ENCODE measurements at regions not wholly inside any gene's neighbourhood (a gene's known extent, or its start where the extent isn't known, plus 50 kb on each side); places are given as distances from the start of the nearest gene placed in this dataset.
A peak's percentile ranks its signal among the peaks of the same experiment; 100 is the strongest.

DNA sequence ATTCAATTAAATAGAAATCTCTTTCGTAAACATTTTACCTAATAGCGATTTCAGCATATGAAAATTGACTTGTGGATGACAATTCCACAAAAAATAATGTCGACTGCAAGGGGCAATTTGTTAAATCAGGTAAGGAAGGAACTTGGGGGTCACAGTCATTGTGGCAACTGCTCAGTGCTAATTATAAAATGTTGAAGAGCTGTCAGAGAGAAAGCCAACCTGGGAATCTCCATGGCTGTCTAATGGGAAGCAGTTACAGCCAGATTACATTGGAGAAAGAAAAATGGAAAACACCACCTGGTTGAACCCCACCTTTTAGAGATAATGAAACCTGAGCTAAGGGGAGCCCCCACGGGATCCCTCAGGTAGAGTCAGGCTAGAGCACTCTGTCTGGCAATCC lies 373.9 kb downstream of the FOXO1 start:
- H3K36me3 Mint-ChIP-seq, result peaks cover 0 to 8% (median 6%) of the 10 kb centered on the region in 5 donors
- no peak for DNase-seq
- no peak overlapping the region for H3K27ac Mint-ChIP-seq
- H3K4me1 Mint-ChIP-seq, result peaks cover 3 to 16% (median 7%) of the 10 kb centered on the region in 7 donors
- ChIA-PET CTCF (interaction anchor here (1.1 kb wide), 1 partner anchor 391 kb away, joined by 3 read pairs; no protein-coding TSS in a partner anchor), POLR2A (interaction anchor here (1.1 kb wide), 1 partner anchor 223 kb away, joined by 5 read pairs; no protein-coding TSS in a partner anchor)
- H3K4me1 ChIP-seq (ENCODE audit: control insufficient read depth in 2 of 2, insufficient read depth in 2 of 2, low read length in 2 of 2), result no peaks in the 10 kb centered on the region
- no peaks in the 10 kb centered on the region for H3K36me3 ChIP-seq (ENCODE audit: control insufficient read depth in 2 of 3, insufficient read depth in 3 of 3, low read length in 3 of 3)
- intact Hi-C loops (cut with micrococcal nuclease), result no loop called here
- H3K27me3 ChIP-seq (ENCODE audit: control insufficient read depth in 2 of 2, insufficient read depth in 2 of 2, low read length in 2 of 2), result no peaks in the 10 kb centered on the region
- no peak overlapping the region for H3K4me3 ChIP-seq (ENCODE audit: low read length)
- ATAC-seq, result no peak
- H3K9me3 Mint-ChIP-seq, result peaks cover 0 to 24% (median 9%) of the 10 kb centered on the region in 11 donors
- H3K9me3 ChIP-seq (ENCODE audit: control insufficient read depth in 2 of 3, low read length in 3 of 3), result peaks cover 0 to 3% (median 0%) of the 10 kb centered on the region in 3 experiments
- no peak overlapping the region for H3K27ac ChIP-seq (ENCODE audit: low read depth, low read length)
- no peak overlapping the region for H3K4me3 Mint-ChIP-seq
- no peaks in the 10 kb centered on the region for H3K27me3 Mint-ChIP-seq

DNA sequence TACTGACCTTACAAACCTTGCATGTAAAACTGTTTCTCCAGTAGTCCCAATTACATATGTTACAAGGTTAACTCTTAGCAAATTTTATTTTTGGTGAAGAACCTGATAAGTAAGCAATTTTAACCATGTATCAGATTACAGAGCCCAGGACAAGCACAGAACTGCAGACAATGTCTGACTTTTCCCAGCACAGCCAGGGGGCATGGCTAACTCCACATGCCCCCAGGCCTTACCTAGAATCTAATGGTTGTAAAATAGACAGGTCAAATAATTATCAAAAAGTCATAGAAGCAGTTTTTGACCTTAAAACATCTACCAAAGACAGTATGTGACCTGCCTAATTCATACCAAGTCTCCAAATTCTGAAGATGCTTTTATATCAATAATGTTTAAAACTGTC lies 364.1 kb downstream of the FOXO1 start:
- no peak for DNase-seq
- intact Hi-C loops (cut with micrococcal nuclease), result no loop called here
- no peaks in the 10 kb centered on the region for H3K36me3 ChIP-seq (ENCODE audit: control insufficient read depth in 2 of 3, insufficient read depth in 3 of 3, low read length in 3 of 3)
- Mint-ChIP-seq H3K4me3 (no peak overlapping the region), H3K9me3 (peaks cover 0 to 46% (median 24%) of the 10 kb centered on the region in 11 donors), H3K36me3 (peaks cover 15 to 35% (median 18%) of the 10 kb centered on the region in 5 donors), H3K27me3 (no peaks in the 10 kb centered on the region), H3K27ac (no peak overlapping the region), H3K4me1 (peaks cover 0 to 27% (median 15%) of the 10 kb centered on the region in 7 donors)
- H3K27ac ChIP-seq (ENCODE audit: low read depth, low read length), result no peak overlapping the region
- no peak for ATAC-seq
- H3K4me3 ChIP-seq (ENCODE audit: low read length), result no peak overlapping the region
- ChIA-PET POLR2A (interaction anchor here (0.9 to 1.2 kb wide), 2 partner anchors 9 to 25 kb away, joined by 3 read pairs; no protein-coding TSS in a partner anchor), CTCF (no interaction called here)
- peaks cover 0 to 5% (median 0%) of the 10 kb centered on the region in 3 experiments for H3K9me3 ChIP-seq (ENCODE audit: control insufficient read depth in 2 of 3, low read length in 3 of 3)
- H3K4me1 ChIP-seq (ENCODE audit: control insufficient read depth in 2 of 2, insufficient read depth in 2 of 2, low read length in 2 of 2), result no peaks in the 10 kb centered on the region
- no peaks in the 10 kb centered on the region for H3K27me3 ChIP-seq (ENCODE audit: control insufficient read depth in 2 of 2, insufficient read depth in 2 of 2, low read length in 2 of 2)

- H3K36me3 ChIP-seq (ENCODE audit: control insufficient read depth in 2 of 3, insufficient read depth in 3 of 3, low read length in 3 of 3), result no peaks in the 10 kb centered on the region
- intact Hi-C loops (cut with micrococcal nuclease), result no loop called here
- Mint-ChIP-seq H3K4me3 (no peak overlapping the region), H3K27ac (no peak overlapping the region), H3K4me1 (peaks cover 0 to 44% (median 29%) of the 10 kb centered on the region in 7 donors), H3K9me3 (peaks cover 0 to 49% (median 19%) of the 10 kb centered on the region in 11 donors), H3K36me3 (peaks cover 15 to 37% (median 18%) of the 10 kb centered on the region in 5 donors), H3K27me3 (no peaks in the 10 kb centered on the region)
- peaks cover 0 to 5% (median 0%) of the 10 kb centered on the region in 3 experiments for H3K9me3 ChIP-seq (ENCODE audit: control insufficient read depth in 2 of 3, low read length in 3 of 3)
- ATAC-seq (no peak), DNase-seq (no peak)
- H3K4me3 ChIP-seq (ENCODE audit: low read length), result no peak overlapping the region
- ChIA-PET POLR2A (interaction anchor here (1.1 to 1.7 kb wide), 3 partner anchors 9 to 130 kb away, joined by 3 to 5 read pairs (median 5); no protein-coding TSS in a partner anchor), CTCF (interaction anchor here (0.8 kb wide), 1 partner anchor 536 kb away, joined by 3 read pairs; no protein-coding TSS in a partner anchor)
- no peaks in the 10 kb centered on the region for H3K27me3 ChIP-seq (ENCODE audit: control insufficient read depth in 2 of 2, insufficient read depth in 2 of 2, low read length in 2 of 2)
- no peak overlapping the region for H3K27ac ChIP-seq (ENCODE audit: low read depth, low read length)
- H3K4me1 ChIP-seq (ENCODE audit: control insufficient read depth in 2 of 2, insufficient read depth in 2 of 2, low read length in 2 of 2), result no peaks in the 10 kb centered on the region
Measured at GRCh38 chr13:40304391-40304790, 362.1 kb downstream of the FOXO1 start.

- ATAC-seq (no peak), DNase-seq (peak in 1 of 9 donors; percentile 41)
- Mint-ChIP-seq H3K27me3 (no peaks in the 10 kb centered on the region), H3K36me3 (peaks cover 9 to 26% (median 14%) of the 10 kb centered on the region in 5 donors), H3K4me3 (no peak overlapping the region), H3K27ac (no peak overlapping the region), H3K9me3 (peaks cover 0 to 34% (median 12%) of the 10 kb centered on the region in 11 donors), H3K4me1 (peaks cover 2 to 40% (median 25%) of the 10 kb centered on the region in 7 donors)
- Histone ChIP-seq H3K4me3 (ENCODE audit: low read length) (no peak overlapping the region), H3K27me3 (ENCODE audit: control insufficient read depth in 2 of 2, insufficient read depth in 2 of 2, low read length in 2 of 2) (no peaks in the 10 kb centered on the region), H3K4me1 (ENCODE audit: control insufficient read depth in 2 of 2, insufficient read depth in 2 of 2, low read length in 2 of 2) (no peaks in the 10 kb centered on the region), H3K36me3 (ENCODE audit: control insufficient read depth in 2 of 3, insufficient read depth in 3 of 3, low read length in 3 of 3) (no peaks in the 10 kb centered on the region), H3K27ac (ENCODE audit: low read depth, low read length) (no peak overlapping the region), H3K9me3 (ENCODE audit: control insufficient read depth in 2 of 3, low read length in 3 of 3) (peaks cover 0 to 5% (median 0%) of the 10 kb centered on the region in 3 experiments)
- CTCF ChIA-PET, result no interaction called here
- intact Hi-C loops (cut with micrococcal nuclease), result no loop called here
- POLR2A ChIA-PET, result no interaction called here
Measured at GRCh38 chr13:40306817-40307216, 359.6 kb downstream of the FOXO1 start.

DNA sequence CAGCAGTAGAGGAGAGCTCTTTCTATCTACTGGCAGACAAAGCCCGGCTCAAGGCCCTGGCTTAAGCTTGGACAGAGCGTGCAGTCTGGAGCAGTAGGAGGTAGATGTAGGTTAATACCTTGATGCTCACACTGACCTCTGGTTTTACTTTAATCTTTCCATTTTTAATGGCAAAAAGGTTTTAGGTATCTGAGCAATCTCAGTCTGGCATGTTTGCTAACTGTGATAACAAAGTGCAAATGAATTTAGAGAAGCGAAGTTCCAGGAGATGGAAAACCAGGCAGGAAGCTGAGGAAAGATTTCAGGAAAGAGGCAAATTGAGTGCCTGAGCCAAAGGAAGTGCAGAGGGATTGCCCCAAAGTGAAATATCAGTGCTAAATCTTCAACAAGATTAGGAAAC lies 356.6 kb downstream of the FOXO1 start:
- no peak for ATAC-seq
- intact Hi-C loops (cut with micrococcal nuclease), result no loop called here

DNA sequence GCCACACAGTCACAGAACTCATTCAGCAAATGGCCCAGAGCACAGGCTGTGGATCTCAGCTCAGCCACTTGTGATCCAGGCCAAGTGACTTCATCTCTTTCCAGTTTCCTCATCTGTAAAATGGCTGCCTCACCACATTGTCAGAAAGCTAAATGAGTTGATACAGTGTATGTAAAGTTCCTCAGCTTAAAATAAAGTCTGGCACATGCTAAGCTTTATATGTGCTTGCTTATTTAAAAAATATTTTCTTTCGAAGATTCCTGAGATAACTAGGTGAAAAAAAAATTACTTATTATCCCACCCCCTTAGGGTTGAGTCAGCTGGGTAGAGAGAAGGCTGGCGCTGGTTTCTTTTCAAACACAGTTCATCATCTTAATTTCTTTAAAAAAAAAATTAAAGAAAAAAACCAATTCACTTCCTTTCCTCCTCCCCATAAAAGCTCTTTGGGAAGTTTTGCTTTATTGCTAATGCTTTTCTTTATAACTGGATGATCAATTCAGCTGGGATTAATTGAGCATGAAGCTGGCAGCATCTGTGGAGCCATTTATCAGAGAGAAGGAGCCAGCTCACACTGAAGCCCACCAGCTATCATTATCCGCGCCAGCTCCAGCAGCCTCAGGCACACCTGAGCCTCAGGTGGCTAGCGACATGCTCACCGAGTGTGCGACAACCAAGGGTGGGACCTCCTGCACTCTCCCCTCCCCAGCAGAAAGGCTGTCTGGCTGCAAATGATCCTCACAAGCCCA lies 354.9 kb downstream of the FOXO1 start:
- no peaks in the 10 kb centered on the region for H3K27me3 Mint-ChIP-seq
- DNase-seq (no peak), ATAC-seq (no peak)
- H3K4me1 Mint-ChIP-seq, result peaks cover 23 to 68% (median 62%) of the 10 kb centered on the region in 7 donors
- peaks cover 0 to 15% (median 3%) of the 10 kb centered on the region in 11 donors for H3K9me3 Mint-ChIP-seq
- H3K36me3 Mint-ChIP-seq, result peaks cover 0 to 11% (median 0%) of the 10 kb centered on the region in 5 donors
- ChIA-PET CTCF (interaction anchor here (0.6 kb wide), 1 partner anchor 314 kb away, joined by 3 read pairs; no protein-coding TSS in a partner anchor), POLR2A (interaction anchor here (0.7 kb wide), 2 partner anchors 9 to 105 kb away, joined by 3 to 5 read pairs; no protein-coding TSS in a partner anchor)
- Histone ChIP-seq H3K9me3 (ENCODE audit: control insufficient read depth in 2 of 3, low read length in 3 of 3) (no peaks in the 10 kb centered on the region), H3K27me3 (ENCODE audit: control insufficient read depth in 2 of 2, insufficient read depth in 2 of 2, low read length in 2 of 2) (no peaks in the 10 kb centered on the region), H3K4me1 (ENCODE audit: control insufficient read depth in 2 of 2, insufficient read depth in 2 of 2, low read length in 2 of 2) (peaks cover 5 to 18% of the 10 kb centered on the region in 2 donors), H3K36me3 (ENCODE audit: control insufficient read depth in 2 of 3, insufficient read depth in 3 of 3, low read length in 3 of 3) (no peaks in the 10 kb centered on the region), H3K4me3 (ENCODE audit: low read length) (no peak overlapping the region), H3K27ac (ENCODE audit: low read depth, low read length) (no peak overlapping the region)
- intact Hi-C loops (cut with micrococcal nuclease), result no loop called here
- no peak overlapping the region for H3K27ac Mint-ChIP-seq
- H3K4me3 Mint-ChIP-seq, result no peak overlapping the region

More for the DNA sequence above, 356.6 kb downstream of the FOXO1 start:
- peaks cover 6 to 21% (median 9%) of the 10 kb centered on the region in 5 donors for H3K36me3 Mint-ChIP-seq
- Histone ChIP-seq H3K36me3 (ENCODE audit: control insufficient read depth in 2 of 3, insufficient read depth in 3 of 3, low read length in 3 of 3) (no peaks in the 10 kb centered on the region), H3K27ac (ENCODE audit: low read depth, low read length) (no peak overlapping the region), H3K27me3 (ENCODE audit: control insufficient read depth in 2 of 2, insufficient read depth in 2 of 2, low read length in 2 of 2) (no peaks in the 10 kb centered on the region), H3K9me3 (ENCODE audit: control insufficient read depth in 2 of 3, low read length in 3 of 3) (no peaks in the 10 kb centered on the region), H3K4me1 (ENCODE audit: control insufficient read depth in 2 of 2, insufficient read depth in 2 of 2, low read length in 2 of 2) (peaks cover 2 to 8% of the 10 kb centered on the region in 2 donors), H3K4me3 (ENCODE audit: low read length) (no peak overlapping the region)
- H3K27ac Mint-ChIP-seq, result peak overlapping the region in 1 of 9 donors; percentile 8
- H3K9me3 Mint-ChIP-seq, result peaks cover 0 to 26% (median 7%) of the 10 kb centered on the region in 11 donors
- CTCF ChIA-PET, result no interaction called here
- POLR2A ChIA-PET, result no interaction called here
- peaks cover 10 to 64% (median 46%) of the 10 kb centered on the region in 7 donors for H3K4me1 Mint-ChIP-seq
- no peak overlapping the region for H3K4me3 Mint-ChIP-seq
- no peak for DNase-seq
- H3K27me3 Mint-ChIP-seq, result no peaks in the 10 kb centered on the region

Data from naive thymus-derived CD4-positive, alpha-beta T cell (primary cell).